HG02759 (cell line): ENCODE measurements at regions not wholly inside any gene's neighbourhood (a gene's known extent, or its start where the extent isn't known, plus 50 kb on each side); places are given as distances from the start of the nearest gene placed in this dataset.
"Not testable (repeated sequence)": the region's sequence is repeated elsewhere in the genome, so short reads cannot be mapped to it uniquely, and the experiment has no call there.

Experiments
- ATAC-seq: cut with Tn5 transposase; IDR thresholded peaks from one replicate; pipeline ENCODE4 v1.9.1; 2021; ENCODE audit warnings: mild to moderate bottlenecking, moderate library complexity; ENCODE audit not compliant: unreplicated experiment

DNA sequence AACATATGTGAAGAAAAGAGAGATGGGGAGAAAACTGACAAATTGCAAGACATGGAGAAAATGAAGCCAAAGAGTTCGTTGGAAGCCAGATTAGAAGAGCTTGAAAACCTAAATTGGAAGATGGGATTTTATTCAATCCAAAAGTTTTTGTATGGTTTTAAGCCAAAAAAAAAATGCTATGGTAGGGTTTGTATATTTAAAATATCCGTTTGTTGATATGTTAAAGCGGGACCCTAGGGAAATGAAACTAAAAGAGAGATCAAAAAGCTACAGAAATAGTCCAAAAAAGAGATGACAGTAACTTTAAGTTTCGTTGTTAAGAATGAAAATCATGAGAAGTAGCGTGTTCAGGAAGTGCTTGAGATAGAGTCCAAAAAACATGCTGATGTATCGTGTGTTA is 617.7 kb upstream of the ADGRL2 start:
- ATAC-seq, result no peak

DNA sequence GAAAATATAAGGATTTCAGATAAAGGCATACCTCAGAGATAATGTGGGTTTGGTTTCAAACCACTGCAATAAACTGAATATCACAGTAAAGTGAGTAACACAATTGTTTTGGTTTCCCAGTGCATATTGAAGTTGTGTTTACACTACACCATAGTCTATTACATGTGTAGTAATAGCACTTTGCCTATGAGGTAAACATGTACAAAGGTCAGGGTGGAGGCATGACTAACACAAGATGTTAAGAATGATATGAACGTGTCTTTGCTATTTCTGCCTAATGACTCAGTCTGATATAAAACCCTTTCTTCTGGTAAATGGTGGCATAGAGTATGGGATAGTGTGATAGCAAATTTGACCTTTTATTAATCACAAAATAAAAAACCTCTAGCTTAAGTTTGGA is 621.5 kb upstream of the ADGRL2 start:
- ATAC-seq, result no peak

- not testable (repeated sequence) for ATAC-seq
Observed at GRCh38 chr1:81178431-81179093, 622.2 kb upstream of the ADGRL2 start.

DNA sequence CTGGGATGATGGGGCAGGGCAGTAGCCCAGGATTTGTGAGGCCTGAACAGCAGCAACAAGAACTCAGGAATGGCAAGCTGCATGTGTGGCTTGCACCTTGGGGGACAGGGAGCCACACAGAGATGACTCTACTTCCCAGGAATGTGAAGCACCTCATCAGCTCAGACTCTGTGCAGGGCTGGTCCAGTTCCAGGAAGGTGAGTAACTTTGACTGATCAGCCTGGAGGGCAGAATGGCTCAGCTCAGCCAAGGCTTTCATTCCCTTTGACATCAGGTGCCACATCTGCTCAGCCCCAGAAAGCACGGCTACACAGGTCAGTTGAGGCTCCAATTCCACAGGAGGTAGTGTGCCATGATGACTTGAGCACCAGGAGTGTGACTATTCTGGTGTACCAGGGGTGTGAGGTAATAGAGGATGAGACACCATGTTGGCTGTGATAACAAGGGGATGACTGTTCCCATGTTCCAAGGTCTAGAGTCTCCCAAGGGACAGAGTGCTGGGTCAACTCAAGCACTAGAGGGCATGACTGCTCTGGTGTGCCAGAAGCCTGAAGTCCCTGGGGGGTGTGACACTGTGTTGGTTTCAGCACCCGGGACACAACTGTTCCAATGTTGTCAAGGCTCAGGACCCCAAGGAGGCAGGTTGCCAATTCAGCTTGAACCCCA is 625.8 kb upstream of the ADGRL2 start:
- no peak for ATAC-seq

DNA sequence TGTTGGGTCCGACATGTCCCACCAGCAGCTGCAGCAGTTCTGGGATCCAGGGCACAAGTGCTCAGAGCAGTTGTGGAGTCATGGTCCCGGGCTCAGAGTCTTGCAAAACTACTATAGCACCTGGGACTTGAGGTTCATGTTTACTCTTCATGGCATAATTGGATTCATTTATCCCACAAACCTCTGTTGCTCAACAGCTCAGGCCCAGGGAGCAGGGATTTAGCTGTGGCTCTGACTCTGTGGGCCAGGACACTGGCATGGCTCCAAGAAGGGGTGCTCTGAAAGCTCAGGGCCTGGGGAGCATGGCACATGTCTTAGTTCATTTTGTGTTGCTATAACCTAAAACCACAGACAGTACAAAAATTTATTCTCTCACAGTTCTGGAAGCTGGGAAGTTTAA is 626.7 kb upstream of the ADGRL2 start:
- no peak for ATAC-seq

DNA sequence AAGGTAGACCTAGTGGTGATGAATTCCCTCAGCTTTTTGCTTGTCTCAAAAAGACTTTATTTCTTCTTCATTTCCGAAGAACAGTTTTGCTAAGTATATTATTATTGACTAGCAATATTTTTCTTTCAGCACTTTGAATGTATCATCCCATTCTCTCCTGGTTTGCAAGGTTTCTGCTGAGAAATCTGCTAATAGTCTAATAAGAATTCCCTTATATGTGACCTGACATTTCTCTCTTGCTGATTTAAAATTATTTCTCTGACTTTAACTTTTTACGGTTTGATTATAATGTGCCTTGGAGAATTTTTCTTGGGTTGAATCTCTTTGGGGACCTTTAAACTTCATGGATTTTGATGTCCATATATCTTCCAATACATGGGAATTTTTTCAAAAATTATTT is 628.3 kb upstream of the ADGRL2 start:
- no peak for ATAC-seq

DNA sequence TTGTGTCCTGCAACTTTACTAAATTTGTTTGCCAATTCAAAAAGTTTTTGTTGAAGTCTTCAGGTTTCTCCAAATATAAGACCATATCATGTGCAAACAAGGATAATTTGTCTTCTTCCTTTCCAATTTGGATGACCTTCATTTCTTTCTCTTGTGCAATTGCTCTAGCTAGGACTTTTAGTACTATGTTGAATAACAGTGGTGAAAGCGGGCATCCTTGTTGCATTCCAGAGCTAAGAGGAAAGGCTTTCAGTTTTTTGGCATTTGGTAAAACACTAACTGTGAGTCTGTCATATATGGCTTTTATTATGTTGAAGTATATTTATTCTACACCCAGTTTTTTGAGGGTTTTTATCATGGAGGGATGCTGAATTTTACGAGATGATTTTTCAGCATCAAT is 630.0 kb upstream of the ADGRL2 start:
- no peak for ATAC-seq

DNA sequence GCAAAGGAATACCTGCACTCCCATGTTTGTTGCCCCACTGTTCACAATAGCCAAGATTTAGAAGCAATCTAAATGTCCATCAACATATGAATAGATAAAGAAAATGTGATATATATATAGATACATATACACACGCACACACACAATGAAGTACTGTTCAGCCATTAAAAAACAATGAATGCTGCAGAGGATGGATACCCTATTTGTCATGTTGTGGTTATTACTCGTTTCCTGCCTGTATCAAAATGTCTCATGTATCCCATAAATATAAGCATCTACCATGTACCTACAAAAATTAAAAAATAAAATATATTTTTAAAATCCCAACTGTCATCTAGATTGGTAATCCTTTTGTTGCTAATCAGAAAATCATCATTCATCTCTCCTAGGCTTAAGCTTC is 634.8 kb upstream of the ADGRL2 start:
- ATAC-seq, result no peak

GRCh38 chr1:81160696-81161095 is 640.0 kb upstream of the ADGRL2 start:
- no peak for ATAC-seq

- ATAC-seq, result no peak
Observed at GRCh38 chr1:81158592-81158991, 642.1 kb upstream of the ADGRL2 start.

DNA sequence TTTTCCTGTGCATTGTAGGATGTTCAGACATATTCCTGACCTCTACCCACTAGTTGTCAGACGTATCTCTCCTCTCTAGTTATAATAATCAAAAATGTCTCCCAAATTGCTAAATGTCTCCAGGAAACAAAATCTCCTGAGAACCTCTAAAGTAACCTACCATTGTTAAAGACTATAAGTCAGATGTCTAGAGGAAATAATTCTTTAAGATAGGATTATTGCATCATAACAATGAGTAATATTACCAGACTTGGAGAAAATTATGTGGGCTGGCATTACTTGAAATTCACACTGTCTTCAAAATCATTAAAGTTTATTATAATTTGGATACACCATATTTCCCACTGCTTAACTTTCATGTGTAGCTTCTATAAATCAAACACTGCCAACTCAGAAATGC is 643.0 kb upstream of the ADGRL2 start:
- ATAC-seq, result no peak

- ATAC-seq, result no peak
Observed at GRCh38 chr1:81156887-81157286, 643.8 kb upstream of the ADGRL2 start.

- no peak for ATAC-seq
Observed at GRCh38 chr1:81155131-81155530, 645.6 kb upstream of the ADGRL2 start.

DNA sequence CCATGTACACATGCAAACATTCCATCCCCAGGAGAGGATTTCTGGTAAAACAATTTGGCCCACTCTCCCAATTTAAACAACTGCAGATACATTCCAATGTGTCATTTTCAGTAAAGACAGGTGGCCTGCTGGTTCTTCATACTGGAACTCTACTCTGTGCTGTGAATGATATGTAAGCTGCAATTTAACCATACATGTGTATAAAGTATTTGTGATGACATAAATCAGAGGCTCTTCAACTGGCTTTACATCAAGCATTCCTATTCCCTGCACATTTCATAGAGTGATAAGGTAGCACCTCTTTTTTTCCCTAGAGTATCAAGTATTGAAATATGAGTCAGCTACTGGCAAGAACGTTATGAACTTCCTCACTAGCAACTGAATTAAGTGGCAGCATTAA is 649.5 kb upstream of the ADGRL2 start:
- ATAC-seq, result no peak

GRCh38 chr1:81149649-81150325 is 650.9 kb upstream of the ADGRL2 start:
- ATAC-seq, result no peak

- ATAC-seq, result no peak
Observed at GRCh38 chr1:81144240-81144825, 656.4 kb upstream of the ADGRL2 start.

- ATAC-seq, result no peak
Observed at GRCh38 chr1:81142099-81142826, 658.5 kb upstream of the ADGRL2 start.

DNA sequence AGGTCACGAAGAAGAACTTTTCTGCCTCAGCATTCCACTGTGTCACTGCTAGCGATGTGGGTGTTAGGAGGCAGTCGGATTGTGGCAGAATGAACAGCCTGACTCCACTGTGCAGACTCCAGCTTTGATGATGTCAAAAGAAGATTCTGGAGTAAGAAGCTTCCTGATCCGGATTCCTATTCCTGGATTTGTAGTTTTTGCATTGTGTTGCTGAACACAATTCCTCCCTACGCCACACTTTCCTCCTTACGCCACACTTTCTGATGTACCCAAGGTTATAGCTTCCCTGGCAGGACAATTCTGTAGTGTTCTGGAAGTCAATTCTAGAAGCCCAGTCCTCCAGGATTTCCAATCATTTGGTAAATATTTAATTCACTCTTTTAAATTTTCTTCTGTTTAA is 665.2 kb upstream of the ADGRL2 start:
- no peak for ATAC-seq

- no peak for ATAC-seq
Observed at GRCh38 chr1:81129776-81130175, 671.0 kb upstream of the ADGRL2 start.

DNA sequence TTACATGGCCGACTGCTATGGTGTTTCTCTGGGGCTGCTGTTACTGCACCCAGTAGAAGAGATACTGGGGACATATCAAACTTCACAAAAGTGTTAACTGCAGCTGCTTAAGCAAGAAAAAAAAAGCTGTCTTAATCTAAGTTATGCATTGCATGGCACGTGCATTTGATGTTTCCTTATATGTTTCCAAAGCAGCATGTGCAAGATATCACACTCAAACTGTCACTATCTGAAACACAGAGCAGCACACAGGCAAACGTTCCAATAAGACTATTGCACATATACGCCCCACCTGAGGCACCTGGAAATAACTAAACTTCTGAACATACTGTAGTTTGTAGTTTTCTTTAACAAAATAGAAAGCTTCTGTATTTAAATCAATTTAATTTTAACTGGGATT is 671.4 kb upstream of the ADGRL2 start:
- no peak for ATAC-seq

GRCh38 chr1:81128079-81128478 is 672.7 kb upstream of the ADGRL2 start:
- no peak for ATAC-seq
